Ascending aorta (tissue), 2 donors: ENCODE measurements at regions not wholly inside any gene's neighbourhood (a gene's known extent, or its start where the extent isn't known, plus 50 kb on each side); places are given as distances from the start of the nearest gene placed in this dataset.

Experiments
- DNase-seq, 2 donors: peaks; one replicate each; pipeline ENCODE4 v3.0.0-alpha.2; 2019; ENCODE audit warnings: low spot score in 2 of 2
- H3K27ac ChIP-seq, 2 donors: fragments of 200-600 bp; sonication (generic); one replicate each; pipeline ENCODE4 v1.5.1; 2016 to 2017; ENCODE audit warnings: mild to moderate bottlenecking in 1 of 2
- H3K27me3 ChIP-seq: fragments of 200-600 bp; sonication (generic); one replicate; pipeline ENCODE4 v1.5.1; 2017
- H3K36me3 ChIP-seq, 2 donors: fragments of 200-600 bp; sonication (generic); one replicate each; pipeline ENCODE4 v1.5.1; 2016
- H3K4me1 ChIP-seq, 2 donors: fragments of 200-600 bp; sonication (generic); one replicate each; pipeline ENCODE4 v1.5.1; 2016 to 2017; ENCODE audit warnings: mild to moderate bottlenecking in 1 of 2
- H3K4me3 ChIP-seq, 2 donors: fragments of 200-600 bp; sonication (generic); one replicate each; pipeline ENCODE4 v1.5.1; 2016 to 2017; ENCODE audit warnings: mild to moderate bottlenecking in 1 of 2
- H3K9me3 ChIP-seq, 2 donors: fragments of 200-600 bp; sonication (generic); one replicate each; pipeline ENCODE4 v1.5.1; 2016
- intact Hi-C: fragments of 100-400 bp; cut with DNase I; formaldehyde crosslinking; loops from one replicate; pipeline ENCODE4 v1.15.1; 2023
- TF ChIP-seq, protein P1 (sequence below), 3 experiments: fragments of 200-600 bp in 2 of 3; fragments of 450-650 bp in 1 of 3; sonication (generic) in 2 of 3; IDR thresholded peaks; one replicate each; pipeline ENCODE4 v1.5.1; 2016 to 2019; ENCODE audit warnings: antibody characterized with exemption in 3 of 3, mild to moderate bottlenecking in 1 of 3, moderate library complexity in 1 of 3

DNA sequence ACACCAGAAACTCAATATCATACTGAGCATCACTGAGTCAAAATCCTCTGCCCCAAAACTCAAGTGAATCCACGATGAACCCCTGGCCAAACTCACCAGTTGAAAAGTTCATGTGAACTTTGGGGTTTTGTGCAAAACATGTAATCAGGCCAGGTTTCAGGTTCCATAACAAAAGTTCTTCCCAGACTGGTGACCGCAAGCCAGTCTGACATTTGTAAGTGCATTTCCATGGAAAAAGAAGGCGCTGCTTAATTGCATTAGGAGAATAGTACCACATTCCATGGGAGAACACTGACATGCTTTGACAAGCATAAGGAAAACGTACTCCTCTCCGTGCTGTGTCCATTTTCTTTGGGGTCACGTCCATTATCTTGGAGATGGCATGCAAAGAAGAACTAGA is 567.0 kb downstream of the BNC2 start:
- Histone ChIP-seq H3K9me3 (no peaks in the 10 kb centered on the region), H3K27ac (no peak overlapping the region), H3K27me3 (no peaks in the 10 kb centered on the region), H3K4me3 (no peak overlapping the region), H3K4me1 (no peaks in the 10 kb centered on the region), H3K36me3 (no peaks in the 10 kb centered on the region)
- TF ChIP-seq, protein P1, sequence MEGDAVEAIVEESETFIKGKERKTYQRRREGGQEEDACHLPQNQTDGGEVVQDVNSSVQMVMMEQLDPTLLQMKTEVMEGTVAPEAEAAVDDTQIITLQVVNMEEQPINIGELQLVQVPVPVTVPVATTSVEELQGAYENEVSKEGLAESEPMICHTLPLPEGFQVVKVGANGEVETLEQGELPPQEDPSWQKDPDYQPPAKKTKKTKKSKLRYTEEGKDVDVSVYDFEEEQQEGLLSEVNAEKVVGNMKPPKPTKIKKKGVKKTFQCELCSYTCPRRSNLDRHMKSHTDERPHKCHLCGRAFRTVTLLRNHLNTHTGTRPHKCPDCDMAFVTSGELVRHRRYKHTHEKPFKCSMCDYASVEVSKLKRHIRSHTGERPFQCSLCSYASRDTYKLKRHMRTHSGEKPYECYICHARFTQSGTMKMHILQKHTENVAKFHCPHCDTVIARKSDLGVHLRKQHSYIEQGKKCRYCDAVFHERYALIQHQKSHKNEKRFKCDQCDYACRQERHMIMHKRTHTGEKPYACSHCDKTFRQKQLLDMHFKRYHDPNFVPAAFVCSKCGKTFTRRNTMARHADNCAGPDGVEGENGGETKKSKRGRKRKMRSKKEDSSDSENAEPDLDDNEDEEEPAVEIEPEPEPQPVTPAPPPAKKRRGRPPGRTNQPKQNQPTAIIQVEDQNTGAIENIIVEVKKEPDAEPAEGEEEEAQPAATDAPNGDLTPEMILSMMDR (IDR thresholded peaks at IDR 0.05), result no peak
- no peak for DNase-seq
- intact Hi-C loops, result no loop called here

DNA sequence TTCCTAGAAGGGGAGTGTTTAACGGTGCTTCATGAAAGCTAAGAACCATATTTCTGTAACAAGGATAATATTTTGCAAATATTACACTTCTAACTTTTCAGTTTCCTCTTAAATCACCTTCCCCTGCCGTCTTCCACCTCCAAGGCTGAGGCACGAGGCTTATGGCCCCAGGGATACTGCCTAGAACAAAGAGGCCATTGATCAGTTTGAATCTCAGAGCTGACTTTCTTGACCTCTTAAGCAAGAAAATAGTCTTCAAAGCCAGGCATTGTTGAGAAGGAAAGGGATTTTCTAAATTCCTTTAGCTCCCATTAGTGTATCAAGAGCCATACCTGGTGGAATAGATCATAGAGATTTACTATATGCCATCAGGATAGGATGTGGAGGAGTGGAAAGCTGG is 566.2 kb downstream of the BNC2 start:
- intact Hi-C loops, result no loop called here
- no peak for DNase-seq
- no peaks in the 10 kb centered on the region for H3K36me3 ChIP-seq
- H3K9me3 ChIP-seq, result no peaks in the 10 kb centered on the region
- no peak overlapping the region for H3K27ac ChIP-seq
- H3K4me1 ChIP-seq, result no peaks in the 10 kb centered on the region
- TF ChIP-seq, protein P1 (IDR thresholded peaks at IDR 0.05), result no peak
- no peak overlapping the region for H3K4me3 ChIP-seq
- H3K27me3 ChIP-seq, result no peaks in the 10 kb centered on the region

DNA sequence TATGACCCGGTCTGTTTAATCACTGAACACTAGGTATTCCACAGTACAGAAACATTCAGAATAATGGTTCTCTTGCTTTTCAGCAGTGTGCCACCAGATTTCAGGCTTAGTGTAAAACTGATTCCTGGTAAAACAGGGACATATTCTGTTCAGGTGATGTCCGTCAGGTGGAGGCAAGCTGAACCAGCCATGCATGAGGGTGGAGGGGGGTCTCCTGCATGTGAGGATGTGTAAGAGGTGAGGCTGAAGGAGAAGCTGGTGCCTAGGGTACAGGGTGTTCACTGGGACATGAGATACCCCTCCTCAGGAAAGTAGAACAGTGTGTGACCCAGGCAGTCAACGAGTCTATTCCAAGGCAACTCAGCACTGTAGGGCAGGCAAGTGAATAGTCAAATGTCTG is 563.9 kb downstream of the BNC2 start:
- H3K4me1 ChIP-seq, result peaks cover 0 to 5% of the 10 kb centered on the region in 2 donors
- TF ChIP-seq, protein P1 (IDR thresholded peaks at IDR 0.05), result no peak
- H3K27me3 ChIP-seq, result no peaks in the 10 kb centered on the region
- H3K36me3 ChIP-seq, result no peaks in the 10 kb centered on the region
- no peak for DNase-seq
- H3K27ac ChIP-seq, result no peak overlapping the region
- intact Hi-C loops, result no loop called here
- H3K9me3 ChIP-seq, result no peaks in the 10 kb centered on the region
- no peak overlapping the region for H3K4me3 ChIP-seq

DNA sequence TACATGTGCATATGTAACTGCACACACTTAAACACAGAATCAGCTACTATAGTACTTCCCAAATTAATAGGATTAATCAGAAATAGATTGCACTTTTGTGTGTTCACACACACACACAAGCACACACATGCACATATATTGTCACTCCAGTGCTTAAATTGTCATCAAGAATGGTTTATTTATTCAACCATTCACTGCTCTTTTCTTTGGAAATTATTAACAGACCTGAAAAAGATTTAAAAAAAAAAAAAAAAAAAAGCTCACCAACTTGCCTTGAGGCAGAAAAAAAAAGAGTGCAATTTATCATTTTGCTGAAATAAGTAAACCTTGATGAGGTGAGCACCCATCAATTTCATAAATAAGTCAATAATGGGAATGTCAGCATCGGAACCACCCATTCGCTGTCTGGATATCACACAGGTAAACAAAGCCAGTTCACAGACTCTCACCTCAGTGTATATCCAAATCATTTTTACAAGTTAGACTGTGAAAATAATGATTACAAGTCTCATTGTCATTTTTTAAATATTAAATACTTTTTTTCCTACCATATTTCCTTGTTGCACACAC is 562.8 kb downstream of the BNC2 start:
- TF ChIP-seq, protein P1 (IDR thresholded peaks at IDR 0.05), result no peak
- Histone ChIP-seq H3K4me1 (peaks cover 0 to 5% of the 10 kb centered on the region in 2 donors), H3K4me3 (no peak overlapping the region), H3K27ac (no peak overlapping the region), H3K9me3 (no peaks in the 10 kb centered on the region), H3K36me3 (no peaks in the 10 kb centered on the region), H3K27me3 (no peaks in the 10 kb centered on the region)
- intact Hi-C loops, result no loop called here
- DNase-seq, result no peak

DNA sequence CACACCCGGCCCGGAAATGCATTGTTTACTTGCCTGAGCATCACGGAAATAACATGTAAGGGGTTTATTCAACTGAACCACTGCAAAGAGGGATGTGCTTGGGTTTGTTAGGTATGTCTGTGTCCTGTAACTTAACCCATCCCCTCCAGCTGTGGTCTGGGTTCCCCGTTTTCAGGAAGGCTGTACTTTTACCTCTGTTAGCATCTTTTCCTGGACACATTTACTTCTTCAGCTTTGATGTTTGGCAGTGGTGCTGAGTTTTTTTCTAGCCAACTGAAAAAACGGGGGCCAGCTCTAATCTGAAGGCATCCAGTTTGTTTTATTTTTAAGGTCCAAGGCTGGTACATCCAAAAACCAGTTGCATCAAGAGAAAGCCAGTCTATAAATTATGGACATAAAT is 561.8 kb downstream of the BNC2 start:
- no peak overlapping the region for H3K27ac ChIP-seq
- no peak for DNase-seq
- no peaks in the 10 kb centered on the region for H3K36me3 ChIP-seq
- intact Hi-C loops, result no loop called here
- peaks cover 0 to 5% of the 10 kb centered on the region in 2 donors for H3K4me1 ChIP-seq
- H3K4me3 ChIP-seq, result no peak overlapping the region
- no peaks in the 10 kb centered on the region for H3K27me3 ChIP-seq
- TF ChIP-seq, protein P1 (IDR thresholded peaks at IDR 0.05), result no peak
- no peaks in the 10 kb centered on the region for H3K9me3 ChIP-seq

DNA sequence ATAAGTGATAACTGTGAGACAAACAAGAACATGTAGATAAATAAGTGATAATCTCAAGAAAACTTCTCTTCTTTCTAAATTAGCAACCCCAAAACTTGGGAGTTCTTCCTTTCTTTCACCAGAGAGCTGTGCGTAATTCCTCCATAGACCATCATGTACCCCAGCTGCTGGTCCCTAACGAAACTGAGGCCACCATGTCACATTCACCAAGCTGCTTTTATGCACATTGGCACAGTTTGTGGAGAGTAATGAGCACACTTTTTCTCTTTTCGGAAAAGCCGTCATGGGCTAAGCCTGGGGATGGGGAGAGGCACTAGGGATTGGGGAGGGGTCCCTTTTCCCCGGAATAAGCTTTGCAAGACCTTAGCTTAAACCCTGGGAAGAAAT is 561.4 kb downstream of the BNC2 start:
- Histone ChIP-seq H3K27me3 (no peaks in the 10 kb centered on the region), H3K27ac (no peak overlapping the region), H3K4me1 (peaks cover 0 to 5% of the 10 kb centered on the region in 2 donors), H3K9me3 (no peaks in the 10 kb centered on the region), H3K4me3 (no peak overlapping the region), H3K36me3 (no peaks in the 10 kb centered on the region)
- intact Hi-C loops, result no loop called here
- TF ChIP-seq, protein P1 (IDR thresholded peaks at IDR 0.05), result no peak
- no peak for DNase-seq
